Peyer's patch (tissue), 4 donors: ENCODE measurements at regions not wholly inside any gene's neighbourhood (a gene's known extent, or its start where the extent isn't known, plus 50 kb on each side); places are given as distances from the start of the nearest gene placed in this dataset.
A peak's percentile ranks its signal among the peaks of the same experiment; 100 is the strongest.

Experiments used
- DNase-seq, 3 donors: peaks; one replicate each; pipeline ENCODE4 v3.0.0-alpha.2; 2017 to 2019
- H3K27ac ChIP-seq, 4 donors: fragments of 200-600 bp; sonication (generic); one replicate each; pipeline ENCODE4 v1.5.1; 2016 to 2019
- H3K27me3 ChIP-seq, 2 donors: fragments of 200-600 bp; sonication (generic); one replicate each; pipeline ENCODE4 v1.5.1; 2019
- H3K36me3 ChIP-seq, 3 donors: fragments of 200-600 bp; sonication (generic); one replicate each; pipeline ENCODE4 v1.5.1; 2016 to 2019
- H3K4me1 ChIP-seq, 4 donors: fragments of 200-600 bp; sonication (generic); one replicate each; pipeline ENCODE4 v1.5.1; 2016 to 2019
- H3K4me3 ChIP-seq, 4 donors: fragments of 200-600 bp; sonication (generic); 1 replicate in 3 of 4; 2 replicates in 1 of 4; pipeline ENCODE4 v1.5.1; 2016 to 2019; ENCODE audit warnings: mild to moderate bottlenecking in 1 of 4
- H3K9me3 ChIP-seq, 4 donors: fragments of 200-600 bp; sonication (generic); one replicate each; pipeline ENCODE4 v1.5.1; 2016 to 2019; ENCODE audit warnings: mild to moderate bottlenecking in 1 of 4
- POLR2A ChIP-seq, 2 donors: fragments of 450-650 bp; IDR thresholded peaks; one replicate each; pipeline ENCODE4 v1.5.1; 2017; ENCODE audit warnings: antibody characterized with exemption in 2 of 2, mild to moderate bottlenecking in 2 of 2, moderate library complexity in 2 of 2
- TF ChIP-seq, protein P1 (sequence below), 6 experiments: fragments of 450-650 bp in 4 of 6; fragments of 200-600 bp in 2 of 6; sonication (generic) in 1 of 6; IDR thresholded peaks; one replicate each; pipeline ENCODE4 v1.5.1; 2017 to 2019; ENCODE audit warnings: antibody characterized with exemption in 6 of 6, mild to moderate bottlenecking in 3 of 6, moderate library complexity in 1 of 6

- no peaks in the 10 kb centered on the region for H3K36me3 ChIP-seq
- no peak for TF ChIP-seq POLR2A (IDR thresholded peaks at IDR 0.05)
- TF ChIP-seq, protein P1, sequence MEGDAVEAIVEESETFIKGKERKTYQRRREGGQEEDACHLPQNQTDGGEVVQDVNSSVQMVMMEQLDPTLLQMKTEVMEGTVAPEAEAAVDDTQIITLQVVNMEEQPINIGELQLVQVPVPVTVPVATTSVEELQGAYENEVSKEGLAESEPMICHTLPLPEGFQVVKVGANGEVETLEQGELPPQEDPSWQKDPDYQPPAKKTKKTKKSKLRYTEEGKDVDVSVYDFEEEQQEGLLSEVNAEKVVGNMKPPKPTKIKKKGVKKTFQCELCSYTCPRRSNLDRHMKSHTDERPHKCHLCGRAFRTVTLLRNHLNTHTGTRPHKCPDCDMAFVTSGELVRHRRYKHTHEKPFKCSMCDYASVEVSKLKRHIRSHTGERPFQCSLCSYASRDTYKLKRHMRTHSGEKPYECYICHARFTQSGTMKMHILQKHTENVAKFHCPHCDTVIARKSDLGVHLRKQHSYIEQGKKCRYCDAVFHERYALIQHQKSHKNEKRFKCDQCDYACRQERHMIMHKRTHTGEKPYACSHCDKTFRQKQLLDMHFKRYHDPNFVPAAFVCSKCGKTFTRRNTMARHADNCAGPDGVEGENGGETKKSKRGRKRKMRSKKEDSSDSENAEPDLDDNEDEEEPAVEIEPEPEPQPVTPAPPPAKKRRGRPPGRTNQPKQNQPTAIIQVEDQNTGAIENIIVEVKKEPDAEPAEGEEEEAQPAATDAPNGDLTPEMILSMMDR (IDR thresholded peaks at IDR 0.05) = no peak
- no peak overlapping the region for H3K4me3 ChIP-seq
- H3K27me3 ChIP-seq = no peaks in the 10 kb centered on the region
- no peaks in the 10 kb centered on the region for H3K9me3 ChIP-seq
- DNase-seq = no peak
- no peak overlapping the region for H3K27ac ChIP-seq
- no peaks in the 10 kb centered on the region for H3K4me1 ChIP-seq
These were observed 193.4 kb upstream of the FGGY start for GRCh38 chr1:59103457-59103856.

GRCh38 chr1:59104191-59104760, 192.6 kb upstream of the FGGY start:
- Histone ChIP-seq H3K27me3 (no peaks in the 10 kb centered on the region), H3K4me1 (no peaks in the 10 kb centered on the region), H3K9me3 (no peaks in the 10 kb centered on the region), H3K27ac (no peak overlapping the region), H3K36me3 (no peaks in the 10 kb centered on the region), H3K4me3 (no peak overlapping the region)
- DNase-seq = no peak
- TF ChIP-seq, protein P1 (IDR thresholded peaks at IDR 0.05) = no peak
- no peak for TF ChIP-seq POLR2A (IDR thresholded peaks at IDR 0.05)

DNA sequence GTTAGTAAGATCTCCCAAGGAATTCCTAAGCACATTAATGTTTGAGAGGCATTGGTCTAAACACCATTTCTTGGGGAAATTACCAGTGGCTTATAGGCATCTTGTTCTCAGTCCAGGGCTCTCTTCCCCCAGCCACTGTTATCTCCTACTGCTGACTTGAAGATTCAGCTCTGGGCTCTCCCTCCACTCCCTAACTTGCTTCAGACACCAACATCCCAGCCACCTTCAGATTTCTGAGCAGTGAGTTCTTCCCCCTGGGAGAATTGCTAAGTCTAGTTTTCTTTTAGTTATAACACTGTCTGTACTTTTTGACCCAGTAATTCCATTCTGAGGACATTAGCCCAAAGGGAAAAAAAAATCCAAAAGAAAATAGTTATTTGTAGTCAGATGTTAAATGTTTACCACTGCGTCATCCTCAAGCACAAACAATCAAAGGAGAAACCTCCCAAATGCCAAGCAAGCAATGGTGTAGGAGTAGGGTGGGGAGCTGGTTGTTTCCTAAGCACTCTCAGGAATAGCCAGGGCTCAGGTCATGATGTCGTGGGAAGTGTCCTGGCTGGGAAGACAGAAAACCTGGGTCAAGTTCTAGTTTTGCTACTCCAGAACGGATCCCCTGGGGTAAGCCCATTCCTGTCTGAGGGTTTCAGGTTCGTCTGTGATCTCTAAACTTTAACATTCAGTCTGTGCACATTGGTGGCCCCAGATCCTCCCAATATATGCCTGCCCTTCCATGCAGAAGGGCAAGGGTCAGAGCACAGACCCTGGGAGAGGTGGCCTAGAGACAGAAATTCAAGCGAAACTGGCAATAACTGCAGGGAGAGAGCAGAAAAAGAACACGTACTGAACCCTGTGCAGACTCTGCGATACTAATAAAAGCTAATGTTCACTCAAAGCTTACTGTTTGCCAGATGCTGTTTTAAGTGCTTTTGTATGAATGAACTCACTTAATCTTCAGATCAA, 191.1 kb upstream of the FGGY start:
- Histone ChIP-seq H3K4me3 (no peak overlapping the region), H3K9me3 (no peaks in the 10 kb centered on the region), H3K36me3 (no peaks in the 10 kb centered on the region), H3K27me3 (no peaks in the 10 kb centered on the region), H3K4me1 (no peaks in the 10 kb centered on the region), H3K27ac (peak overlapping the region in 1 of 4 donors; percentile 30)
- no peak for DNase-seq
- no peak for TF ChIP-seq POLR2A (IDR thresholded peaks at IDR 0.05)
- TF ChIP-seq, protein P1 (IDR thresholded peaks at IDR 0.05) = no peak

DNA sequence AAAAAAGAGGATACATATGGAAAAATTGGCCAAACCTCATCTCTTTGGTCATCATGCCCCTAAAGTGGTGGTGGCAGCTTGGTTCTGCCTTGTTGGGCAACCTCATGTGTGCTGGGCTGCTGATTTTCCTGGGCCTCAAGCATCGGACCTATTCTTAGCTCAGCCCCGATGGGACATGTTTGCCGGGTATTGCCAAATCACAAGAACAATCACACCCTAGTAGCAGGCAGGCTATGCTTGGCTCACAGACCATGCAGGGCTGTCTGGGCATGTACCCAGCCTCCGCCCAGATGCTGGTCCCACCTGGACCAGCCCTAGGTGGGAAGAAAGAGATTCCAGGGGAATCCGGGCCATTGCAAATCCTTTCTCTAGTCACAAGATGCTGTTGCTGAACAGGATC, 189.4 kb upstream of the FGGY start:
- Histone ChIP-seq H3K4me1 (no peaks in the 10 kb centered on the region), H3K9me3 (no peaks in the 10 kb centered on the region), H3K4me3 (no peak overlapping the region), H3K27ac (no peak overlapping the region), H3K36me3 (no peaks in the 10 kb centered on the region), H3K27me3 (no peaks in the 10 kb centered on the region)
- TF ChIP-seq, protein P1 (IDR thresholded peaks at IDR 0.05) = no peak
- TF ChIP-seq POLR2A (IDR thresholded peaks at IDR 0.05) = no peak
- DNase-seq = no peak

- no peak overlapping the region for H3K27ac ChIP-seq
- DNase-seq = no peak
These were observed 189.0 kb upstream of the FGGY start for GRCh38 chr1:59107916-59108315.

More at GRCh38 chr1:59107916-59108315, 189.0 kb upstream of the FGGY start:
- TF ChIP-seq POLR2A (IDR thresholded peaks at IDR 0.05) = no peak
- TF ChIP-seq, protein P1 (IDR thresholded peaks at IDR 0.05) = no peak
- Histone ChIP-seq H3K4me3 (no peak overlapping the region), H3K9me3 (no peaks in the 10 kb centered on the region), H3K36me3 (no peaks in the 10 kb centered on the region), H3K27me3 (no peaks in the 10 kb centered on the region), H3K4me1 (no peaks in the 10 kb centered on the region)
